Stimulated activated naive CD8-positive, alpha-beta T cell treated with anti-CD3 and anti-CD28 coated beads, Interleukin-15, amount 100 ng/mL, for 72 hours (primary cell): ENCODE measurements at regions not wholly inside any gene's neighbourhood (a gene's known extent, or its start where the extent isn't known, plus 50 kb on each side); places are given as distances from the start of the nearest gene placed in this dataset.
"Not testable (repeated sequence)": the region's sequence is repeated elsewhere in the genome, so short reads cannot be mapped to it uniquely, and the experiment has no call there.

ENCODE experiments used
- ATAC-seq: fragments of 150-1000 bp; cut with Tn5 transposase; 2 replicates; pipeline ENCODE4 v1.10.0; 2021; ENCODE audit warnings: mild to moderate bottlenecking, moderate library complexity
- DNase-seq, 2 donors: peaks; one replicate each; pipeline ENCODE4 v3.0.0; 2021 to 2022
- H3K27ac Mint-ChIP-seq, 2 donors: one replicate each; pipeline ENCODE4 v1.8.0; 2022; ENCODE audit warnings: mild to moderate bottlenecking in 2 of 2, mixed read lengths in 2 of 2, moderate library complexity in 2 of 2
- H3K27me3 Mint-ChIP-seq: one replicate; pipeline ENCODE4 v1.8.0; 2022; ENCODE audit warnings: mixed read lengths
- H3K4me1 Mint-ChIP-seq: one replicate; pipeline ENCODE4 v1.8.0; 2022; ENCODE audit warnings: mild to moderate bottlenecking, mixed read lengths
- H3K4me3 Mint-ChIP-seq, 2 donors: one replicate each; pipeline ENCODE4 v1.8.0; 2022; ENCODE audit warnings: mild to moderate bottlenecking in 2 of 2, mixed read lengths in 2 of 2, moderate library complexity in 1 of 2
- H3K9me3 Mint-ChIP-seq, 2 donors: one replicate each; pipeline ENCODE4 v1.8.0; 2022; ENCODE audit warnings: mixed read lengths in 2 of 2

DNA sequence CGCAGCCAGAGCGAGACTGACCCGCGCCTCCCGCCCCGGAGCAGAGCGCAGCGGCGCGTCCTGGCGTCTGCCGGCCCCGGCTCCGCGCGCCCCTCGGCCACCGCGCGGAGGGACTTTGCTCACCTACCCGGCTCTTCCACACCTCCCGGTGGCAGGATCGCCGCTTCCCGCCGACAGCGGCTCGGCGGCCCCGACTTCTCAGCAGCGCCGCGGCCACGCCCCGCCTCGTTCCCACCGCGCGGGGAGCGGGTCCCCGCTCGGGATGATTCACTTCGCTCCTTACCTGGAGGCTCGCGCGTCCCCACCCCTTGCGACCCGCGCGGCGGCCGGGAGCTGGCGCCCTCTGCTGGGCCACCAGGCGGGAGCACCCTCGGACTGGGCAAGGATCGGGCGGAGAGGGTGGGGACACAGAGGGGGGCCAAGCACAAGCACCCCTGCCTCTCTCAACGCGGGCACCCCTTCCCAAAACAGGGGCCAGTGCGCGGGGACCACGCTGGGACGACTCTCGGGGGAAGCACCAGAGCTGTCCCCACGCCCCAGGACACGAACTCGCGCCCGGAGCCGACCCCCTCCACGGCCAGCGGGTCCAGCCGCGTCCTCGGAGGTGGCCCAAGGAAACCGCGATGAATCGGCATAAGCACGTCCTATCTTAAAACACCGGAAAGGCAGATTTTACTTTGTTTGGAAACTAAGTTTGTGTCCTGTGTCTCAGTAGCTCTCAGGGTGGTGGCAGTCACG, 101.0 kb upstream of the SVIL start:
- H3K9me3 Mint-ChIP-seq: no peaks in the 10 kb centered on the region
- H3K4me3 Mint-ChIP-seq: peak overlapping the region; percentile 85 to 87
- H3K27me3 Mint-ChIP-seq: peaks cover 14% of the 10 kb centered on the region
- ATAC-seq: peak; percentile 89
- peak; percentile 89 to 90 for DNase-seq
- peaks cover 29% of the 10 kb centered on the region for H3K4me1 Mint-ChIP-seq
- peak overlapping the region; percentile 82 to 92 for H3K27ac Mint-ChIP-seq

DNA sequence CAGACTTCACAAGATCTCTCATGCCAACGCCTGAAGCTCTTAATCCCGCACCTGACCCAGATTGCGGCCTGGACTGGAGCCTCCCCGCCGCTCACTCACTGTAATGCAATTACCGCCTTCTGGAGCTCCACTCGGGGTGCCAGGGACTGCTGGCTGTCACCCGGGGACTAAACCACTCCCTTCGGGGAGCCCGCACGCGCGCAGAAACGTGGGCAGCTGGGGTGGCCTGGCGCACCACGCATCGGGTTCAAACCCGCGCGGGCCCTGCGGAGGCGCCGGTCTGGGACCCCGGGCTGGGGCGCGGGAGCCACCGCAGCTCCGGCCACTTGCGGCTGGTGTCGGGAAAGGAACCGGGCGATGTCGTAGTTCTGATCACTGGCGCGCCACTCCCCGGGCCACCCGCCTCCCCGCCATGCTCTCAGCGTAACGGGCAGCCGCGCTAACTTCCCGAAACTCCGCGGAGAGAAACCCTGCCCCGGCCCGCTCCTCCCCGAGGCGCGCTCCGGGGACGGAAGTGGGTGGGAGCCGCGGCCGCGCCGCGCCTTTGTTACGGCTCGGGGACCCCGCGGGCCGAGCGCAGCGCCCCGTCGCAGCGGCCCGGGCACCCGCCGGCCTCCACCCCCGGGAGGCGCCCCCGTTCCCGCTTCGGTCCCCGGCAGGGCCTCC, 100.3 kb upstream of the SVIL start:
- H3K4me3 Mint-ChIP-seq: peak overlapping the region; percentile 88 to 92
- peaks cover 14% of the 10 kb centered on the region for H3K27me3 Mint-ChIP-seq
- ATAC-seq (peak; percentile 69), DNase-seq (peak; percentile 62 to 65)
- H3K9me3 Mint-ChIP-seq: no peaks in the 10 kb centered on the region
- H3K27ac Mint-ChIP-seq: peak overlapping the region in 1 of 2 donors; percentile 83
- H3K4me1 Mint-ChIP-seq: peaks cover 29% of the 10 kb centered on the region

DNA sequence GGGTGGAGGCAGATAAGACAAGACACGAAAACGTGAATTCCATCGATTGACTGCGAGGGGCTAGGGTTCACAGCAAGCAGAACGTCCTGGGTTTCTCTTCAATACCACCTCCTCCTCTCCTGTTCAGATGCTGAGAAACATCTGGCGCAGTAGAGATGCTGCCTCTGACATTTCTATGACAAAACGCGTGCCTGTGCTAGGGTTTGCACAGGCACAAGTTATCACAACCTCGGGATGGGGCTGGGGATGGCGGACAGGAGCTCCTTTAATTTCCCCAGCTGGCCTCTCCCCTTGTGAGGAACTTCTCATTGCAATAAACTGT, 99.8 kb upstream of the SVIL start:
- DNase-seq: no peak
- Mint-ChIP-seq H3K4me1 (peaks cover 29% of the 10 kb centered on the region), H3K4me3 (peak overlapping the region; percentile 88 to 92), H3K27me3 (peaks cover 14% of the 10 kb centered on the region), H3K9me3 (no peaks in the 10 kb centered on the region), H3K27ac (peak overlapping the region in 1 of 2 donors; percentile 83)
- ATAC-seq: no peak

DNA sequence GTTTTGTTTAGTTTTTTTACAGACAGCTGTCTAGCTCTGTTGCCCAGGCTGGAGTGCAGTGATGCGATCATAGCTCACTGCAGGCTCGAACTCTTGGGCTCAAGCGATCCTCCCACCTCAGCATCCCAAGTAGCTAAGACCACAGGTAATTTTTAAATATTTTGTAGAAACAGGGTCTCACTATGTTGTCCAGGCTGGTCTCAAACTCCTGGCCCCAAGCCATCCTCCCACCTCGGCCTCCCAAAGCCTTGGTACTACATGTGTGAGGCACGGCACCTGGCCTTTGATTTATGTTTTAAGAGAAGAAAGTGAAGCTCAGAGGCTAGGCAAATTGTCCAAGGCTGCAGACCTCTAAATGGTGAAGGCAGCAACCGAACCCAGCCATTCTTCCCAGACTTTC, 98.6 kb upstream of the SVIL start:
- no peak for DNase-seq
- H3K9me3 Mint-ChIP-seq: peaks cover 0 to 4% of the 10 kb centered on the region in 2 donors
- H3K4me1 Mint-ChIP-seq: peaks cover 38% of the 10 kb centered on the region
- H3K27ac Mint-ChIP-seq: no peak overlapping the region
- peaks cover 14% of the 10 kb centered on the region for H3K27me3 Mint-ChIP-seq
- ATAC-seq: no peak
- no peak overlapping the region for H3K4me3 Mint-ChIP-seq

- H3K9me3 Mint-ChIP-seq: peaks cover 0 to 4% of the 10 kb centered on the region in 2 donors
- H3K27me3 Mint-ChIP-seq: peaks cover 11% of the 10 kb centered on the region
- H3K4me1 Mint-ChIP-seq: peaks cover 38% of the 10 kb centered on the region
- H3K27ac Mint-ChIP-seq: no peak overlapping the region
- DNase-seq (no peak), ATAC-seq (no peak)
- H3K4me3 Mint-ChIP-seq: no peak overlapping the region
These were observed 98.1 kb upstream of the SVIL start for GRCh38 chr10:29732918-29733317.

GRCh38 chr10:29731760-29732159, 97.0 kb upstream of the SVIL start:
- peaks cover 38% of the 10 kb centered on the region for H3K4me1 Mint-ChIP-seq
- no peak overlapping the region for H3K27ac Mint-ChIP-seq
- H3K27me3 Mint-ChIP-seq: no peaks in the 10 kb centered on the region
- ATAC-seq (no peak), DNase-seq (no peak)
- H3K4me3 Mint-ChIP-seq: no peak overlapping the region
- H3K9me3 Mint-ChIP-seq: peaks cover 0 to 4% of the 10 kb centered on the region in 2 donors

GRCh38 chr10:29730969-29731368, 96.2 kb upstream of the SVIL start:
- Mint-ChIP-seq H3K27ac (no peak overlapping the region), H3K27me3 (no peaks in the 10 kb centered on the region), H3K4me1 (peaks cover 38% of the 10 kb centered on the region), H3K4me3 (no peak overlapping the region), H3K9me3 (peaks cover 0 to 4% of the 10 kb centered on the region in 2 donors)
- no peak for ATAC-seq
- DNase-seq: no peak

GRCh38 chr10:29730458-29730857, 95.7 kb upstream of the SVIL start:
- ATAC-seq: no peak
- H3K27ac Mint-ChIP-seq: peak overlapping the region in 1 of 2 donors; percentile 70
- H3K4me1 Mint-ChIP-seq: peaks cover 41% of the 10 kb centered on the region
- DNase-seq: no peak
- peaks cover 0 to 4% of the 10 kb centered on the region in 2 donors for H3K9me3 Mint-ChIP-seq
- H3K27me3 Mint-ChIP-seq: no peaks in the 10 kb centered on the region
- no peak overlapping the region for H3K4me3 Mint-ChIP-seq

- no peak overlapping the region for H3K4me3 Mint-ChIP-seq
- DNase-seq: no peak
- peaks cover 45% of the 10 kb centered on the region for H3K4me1 Mint-ChIP-seq
- H3K27me3 Mint-ChIP-seq: no peaks in the 10 kb centered on the region
- peaks cover 0 to 4% of the 10 kb centered on the region in 2 donors for H3K9me3 Mint-ChIP-seq
- no peak for ATAC-seq
- H3K27ac Mint-ChIP-seq: no peak overlapping the region
These were observed 93.8 kb upstream of the SVIL start for GRCh38 chr10:29728541-29729049.

- not testable (repeated sequence) for H3K9me3 Mint-ChIP-seq, DNase-seq, ATAC-seq, H3K27me3 Mint-ChIP-seq, H3K4me3 Mint-ChIP-seq
- peaks cover 33% of the 10 kb centered on the region for H3K4me1 Mint-ChIP-seq
- peak overlapping the region in 1 of 2 donors; percentile 15 for H3K27ac Mint-ChIP-seq
These were observed 91.2 kb upstream of the SVIL start for GRCh38 chr10:29725927-29726326.

GRCh38 chr10:29725133-29725720, 90.5 kb upstream of the SVIL start:
- Mint-ChIP-seq H3K9me3 (peaks cover 0 to 4% of the 10 kb centered on the region in 2 donors), H3K4me1 (peaks cover 33% of the 10 kb centered on the region), H3K4me3 (no peak overlapping the region), H3K27me3 (no peaks in the 10 kb centered on the region), H3K27ac (no peak overlapping the region)
- ATAC-seq (no peak), DNase-seq (no peak)

- DNase-seq (no peak), ATAC-seq (no peak)
- H3K4me1 Mint-ChIP-seq: peaks cover 26% of the 10 kb centered on the region
- no peak overlapping the region for H3K27ac Mint-ChIP-seq
- H3K27me3 Mint-ChIP-seq: no peaks in the 10 kb centered on the region
- peaks cover 8 to 10% of the 10 kb centered on the region in 2 donors for H3K9me3 Mint-ChIP-seq
- H3K4me3 Mint-ChIP-seq: no peak overlapping the region
These were observed 89.0 kb upstream of the SVIL start for GRCh38 chr10:29723726-29724125.

DNA sequence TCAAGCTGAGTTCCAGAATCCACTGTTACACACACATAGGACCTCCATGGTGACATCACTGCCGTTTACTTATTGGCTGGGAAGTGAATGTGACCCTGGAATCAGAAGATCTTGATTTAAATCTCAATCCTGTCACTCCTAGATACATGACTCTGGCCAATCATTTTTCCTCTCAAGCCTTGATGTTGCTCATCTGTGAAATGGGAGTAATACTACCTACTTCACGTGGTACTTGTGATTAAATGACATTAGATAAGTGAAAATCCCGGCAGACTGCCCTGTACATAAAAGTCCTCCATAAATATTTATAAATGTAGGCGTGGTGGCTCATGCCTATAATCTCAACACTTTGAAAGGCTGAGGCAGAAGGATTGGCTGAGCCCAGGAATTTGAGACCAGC, 88.0 kb upstream of the SVIL start:
- H3K27ac Mint-ChIP-seq: no peak overlapping the region
- H3K9me3 Mint-ChIP-seq: peaks cover 8 to 10% of the 10 kb centered on the region in 2 donors
- ATAC-seq: no peak
- no peak for DNase-seq
- H3K4me3 Mint-ChIP-seq: no peak overlapping the region
- H3K27me3 Mint-ChIP-seq: no peaks in the 10 kb centered on the region
- peaks cover 23% of the 10 kb centered on the region for H3K4me1 Mint-ChIP-seq

GRCh38 chr10:29720149-29720548, 85.4 kb upstream of the SVIL start:
- ATAC-seq: no peak
- Mint-ChIP-seq H3K4me3 (no peak overlapping the region), H3K27me3 (no peaks in the 10 kb centered on the region)

GRCh38 chr10:29719281-29719675, 84.5 kb upstream of the SVIL start:
- Mint-ChIP-seq H3K4me3 (no peak overlapping the region), H3K9me3 (peaks cover 10 to 12% of the 10 kb centered on the region in 2 donors), H3K27ac (no peak overlapping the region), H3K4me1 (peaks cover 8% of the 10 kb centered on the region), H3K27me3 (no peaks in the 10 kb centered on the region)
- ATAC-seq (no peak), DNase-seq (no peak)

More at GRCh38 chr10:29720149-29720548, 85.4 kb upstream of the SVIL start:
- DNase-seq: no peak
- H3K9me3 Mint-ChIP-seq: peaks cover 8 to 10% of the 10 kb centered on the region in 2 donors
- peaks cover 17% of the 10 kb centered on the region for H3K4me1 Mint-ChIP-seq
- H3K27ac Mint-ChIP-seq: no peak overlapping the region

- Mint-ChIP-seq H3K4me1 (no peaks in the 10 kb centered on the region), H3K27me3 (no peaks in the 10 kb centered on the region), H3K27ac (no peak overlapping the region), H3K4me3 (no peak overlapping the region), H3K9me3 (peaks cover 10 to 13% of the 10 kb centered on the region in 2 donors)
- no peak for DNase-seq
- ATAC-seq: no peak
These were observed 80.5 kb upstream of the SVIL start for GRCh38 chr10:29715296-29715695.
